ENCODE measurements at regions not wholly inside any gene's neighbourhood (a gene's known extent, or its start where the extent isn't known, plus 50 kb on each side); places are given as distances from the start of the nearest gene placed in this dataset.
"Not testable (repeated sequence)": the region's sequence is repeated elsewhere in the genome, so short reads cannot be mapped to it uniquely, and the experiment has no call there.

DNA sequence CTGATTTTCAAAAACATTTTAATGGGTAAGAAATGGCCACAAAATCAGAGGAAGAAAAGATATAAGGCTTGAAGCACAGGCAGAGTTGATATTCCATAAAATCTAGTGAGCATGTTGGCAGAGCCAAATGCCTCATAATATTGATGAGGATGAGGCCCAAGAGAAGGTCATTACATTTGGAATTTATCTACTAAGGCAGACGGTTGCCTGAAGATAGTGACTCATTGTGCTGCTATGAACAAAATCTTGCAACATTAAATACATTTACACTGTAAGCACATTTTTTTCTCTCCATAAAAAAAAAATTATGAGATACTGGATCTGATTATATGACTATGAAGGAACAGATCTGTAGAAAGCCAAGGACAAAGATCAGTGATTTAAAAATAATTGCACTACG, 881.4 kb upstream of the CHORDC1 start:
- no peak for FAIRE-seq

DNA sequence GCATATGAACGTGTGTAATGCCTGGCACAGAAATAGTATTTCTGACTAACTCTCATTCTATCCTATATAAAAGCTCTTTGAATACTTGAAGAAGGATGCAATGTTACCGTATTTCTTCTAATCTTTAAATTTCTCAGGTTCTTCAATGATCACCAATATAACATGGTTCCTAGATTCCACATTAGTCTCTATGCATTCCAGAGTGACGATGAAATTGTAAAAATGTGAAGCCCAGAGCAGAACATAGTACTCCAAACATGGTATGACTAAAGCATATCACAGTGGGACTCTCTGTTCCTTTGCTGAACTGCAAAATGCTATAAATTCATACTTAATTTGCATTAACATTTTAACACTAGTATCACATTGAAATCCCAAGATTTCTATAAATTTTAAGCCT, 877.6 kb upstream of the CHORDC1 start:
- FAIRE-seq, result no peak

DNA sequence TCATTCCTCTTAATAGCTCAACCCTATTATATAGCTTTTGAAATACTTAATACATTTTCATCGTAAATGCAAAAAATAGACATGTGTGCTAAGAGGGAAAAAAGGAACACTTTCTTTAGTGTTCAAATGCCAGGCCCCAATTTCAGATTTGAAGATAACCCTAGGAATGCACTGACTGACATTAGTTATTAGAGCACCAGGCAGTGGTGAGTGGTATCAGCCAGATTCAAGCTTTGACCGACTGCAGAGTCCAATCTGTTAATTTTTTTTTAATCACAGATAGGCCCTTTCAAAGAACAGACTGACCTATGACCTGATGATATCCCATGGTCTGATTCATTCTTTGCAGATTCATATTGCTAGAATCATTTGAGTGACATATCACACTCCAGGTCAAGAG, 874.2 kb upstream of the CHORDC1 start:
- FAIRE-seq, result no peak

- FAIRE-seq, result no peak
These were observed 870.3 kb upstream of the CHORDC1 start for GRCh38 chr11:91093141-91093540.

GRCh38 chr11:91091563-91091962, 868.7 kb upstream of the CHORDC1 start:
- FAIRE-seq, result no peak

GRCh38 chr11:91086028-91086427, 863.2 kb upstream of the CHORDC1 start:
- no peak for FAIRE-seq

GRCh38 chr11:91082255-91082654, 859.4 kb upstream of the CHORDC1 start:
- FAIRE-seq, result no peak

GRCh38 chr11:91081440-91082043, 858.7 kb upstream of the CHORDC1 start:
- no peak for FAIRE-seq

GRCh38 chr11:91078221-91078620, 855.4 kb upstream of the CHORDC1 start:
- no peak for FAIRE-seq

GRCh38 chr11:91075032-91075695, 852.3 kb upstream of the CHORDC1 start:
- FAIRE-seq, result no peak

GRCh38 chr11:91067666-91068065, 844.8 kb upstream of the CHORDC1 start:
- FAIRE-seq, result no peak

DNA sequence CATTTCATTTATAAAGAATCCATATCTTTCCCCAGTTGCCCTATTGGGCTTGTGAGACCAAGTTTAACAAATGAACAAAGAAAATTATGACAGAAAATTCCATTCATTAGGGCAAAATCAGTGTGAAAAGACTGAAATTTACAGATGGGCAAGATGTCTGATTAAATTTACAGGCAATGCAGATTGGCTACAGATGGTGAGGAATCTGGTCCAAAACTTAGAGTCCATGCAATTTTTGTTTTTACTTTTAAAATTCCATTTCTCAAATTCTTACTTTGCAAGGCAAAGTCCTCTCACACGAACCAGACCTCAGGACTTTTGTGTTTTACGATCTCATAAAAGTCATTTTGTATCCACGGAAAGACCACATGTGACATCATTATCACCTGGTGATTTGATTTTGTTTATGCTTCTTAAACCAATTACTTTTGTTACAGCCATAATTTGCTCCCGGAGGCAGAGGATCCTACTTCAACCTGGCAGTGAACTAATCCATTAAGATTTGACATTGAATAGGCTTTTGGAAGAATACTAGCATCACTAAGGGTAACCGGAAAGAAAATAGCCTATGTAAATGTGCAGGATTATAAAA, 843.7 kb upstream of the CHORDC1 start:
- no peak for FAIRE-seq

DNA sequence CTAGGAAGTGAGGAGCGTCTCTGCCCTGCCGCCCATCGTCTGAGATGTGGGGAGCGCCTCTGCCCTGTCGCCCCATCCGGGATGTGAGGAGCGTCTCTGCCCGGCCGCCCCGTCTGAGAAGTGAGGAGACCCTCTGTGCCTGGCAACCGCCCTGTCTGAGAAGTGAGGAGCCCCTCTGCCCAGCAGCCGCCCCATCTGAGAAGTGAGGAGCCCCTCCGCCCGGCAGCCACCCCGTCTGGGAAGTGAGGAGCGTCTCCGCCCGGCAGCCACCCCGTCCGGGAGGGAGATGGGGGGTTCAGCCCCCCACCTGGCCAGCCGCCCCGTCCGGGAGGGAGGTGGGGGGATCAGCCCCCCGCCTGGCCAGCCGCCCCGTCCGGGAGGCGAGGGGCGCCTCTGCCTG, 840.5 kb upstream of the CHORDC1 start:
- FAIRE-seq, result not testable (repeated sequence)

DNA sequence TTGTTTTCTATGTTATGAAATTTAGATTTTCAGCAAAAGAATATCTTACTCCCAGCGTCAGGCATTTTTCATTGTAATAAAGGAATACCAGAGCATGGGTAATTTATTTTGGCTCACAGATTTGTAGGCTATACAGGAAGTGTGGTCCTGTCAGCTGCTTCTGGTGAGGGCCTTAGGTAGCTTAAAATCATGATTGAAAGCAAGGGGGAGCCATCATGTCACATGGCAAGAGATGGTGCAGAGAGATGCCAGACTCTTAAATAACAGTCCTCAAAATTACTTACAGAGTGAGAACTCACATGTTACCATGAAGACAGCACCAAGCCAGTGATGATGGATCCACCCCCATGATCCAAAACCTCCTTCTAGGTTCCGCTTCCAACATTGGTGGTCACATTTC, 825.0 kb upstream of the CHORDC1 start:
- FAIRE-seq, result no peak

- no peak for FAIRE-seq
These were observed 823.4 kb upstream of the CHORDC1 start for GRCh38 chr11:91046261-91046660.

- no peak for FAIRE-seq
These were observed 818.8 kb upstream of the CHORDC1 start for GRCh38 chr11:91041626-91042025.

- FAIRE-seq, result no peak
These were observed 800.9 kb upstream of the CHORDC1 start for GRCh38 chr11:91023731-91024130.

DNA sequence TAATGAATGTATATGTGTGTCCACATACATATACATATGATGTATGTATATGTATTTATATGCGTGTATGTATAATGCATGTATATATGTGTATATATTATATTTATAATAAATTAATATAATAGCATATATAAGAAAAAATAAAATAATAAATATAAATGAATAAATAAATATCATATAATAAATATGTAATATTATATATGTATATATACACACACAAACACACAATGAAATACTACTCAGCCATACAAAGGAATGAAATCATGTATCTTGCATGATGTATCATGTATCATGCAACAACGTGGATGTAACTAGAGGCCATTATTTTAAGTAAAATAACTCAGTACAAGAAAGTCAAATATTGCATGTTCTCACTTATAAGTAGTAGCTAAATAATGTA, 788.7 kb upstream of the CHORDC1 start:
- peak; percentile 91 for FAIRE-seq

DNA sequence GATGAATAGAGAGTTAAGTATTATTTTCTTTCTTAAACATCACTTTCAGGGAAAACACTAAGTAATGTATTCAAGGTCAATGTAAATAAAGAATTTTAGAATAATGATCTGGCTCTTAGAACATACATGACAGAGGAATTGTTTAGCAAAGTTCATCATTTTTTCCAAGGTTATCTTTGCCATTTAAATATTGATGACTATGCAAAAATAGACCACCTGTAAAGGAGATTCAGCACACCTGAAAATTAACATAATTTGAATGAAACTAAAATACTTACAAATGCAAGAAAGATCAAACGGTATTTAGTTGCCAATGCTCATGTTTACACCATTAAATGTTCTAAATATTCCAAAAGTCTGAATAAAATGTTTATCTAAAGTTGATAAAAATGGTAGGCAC, 782.6 kb upstream of the CHORDC1 start:
- FAIRE-seq, result no peak

DNA sequence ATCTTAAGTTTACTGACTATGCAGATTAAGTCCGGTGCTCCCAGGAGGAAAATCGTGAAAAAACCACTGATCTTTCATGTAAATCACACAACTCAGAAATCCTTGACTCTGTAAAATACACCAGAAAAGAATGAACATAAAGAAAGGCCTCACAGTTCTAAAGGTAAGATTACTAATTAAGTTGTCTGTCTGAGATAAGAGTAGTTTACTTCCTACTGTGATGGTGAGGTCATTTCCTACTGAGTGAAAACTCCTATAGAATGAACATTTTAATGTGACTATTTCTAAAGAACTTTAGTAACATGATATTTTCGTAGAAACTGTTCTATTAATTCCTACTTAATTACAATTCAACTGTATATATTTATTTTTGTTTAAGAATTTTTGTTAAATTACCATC, 774.4 kb upstream of the CHORDC1 start:
- FAIRE-seq, result no peak

DNA sequence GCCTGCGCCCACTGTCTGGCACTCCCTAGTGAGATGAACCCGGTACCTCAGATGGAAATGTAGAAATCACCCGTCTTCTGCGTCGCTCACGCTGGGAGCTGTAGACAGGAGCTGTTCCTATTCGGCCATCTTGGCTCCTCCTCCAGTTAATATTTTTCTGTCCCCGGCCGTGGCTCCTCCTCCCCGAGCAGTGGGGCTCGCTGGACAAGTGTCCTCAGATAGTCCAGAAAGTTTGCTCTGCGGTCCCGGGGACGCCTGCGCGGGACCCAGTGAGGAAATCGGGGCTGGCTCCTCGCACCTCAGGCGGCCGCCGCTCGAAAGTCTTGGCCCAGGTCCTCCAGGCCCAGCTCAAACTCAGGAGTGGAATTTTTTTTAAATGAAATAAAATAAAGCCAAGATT, 749.3 kb upstream of the CHORDC1 start:
- FAIRE-seq, result not testable (repeated sequence)

- FAIRE-seq, result no peak
These were observed 725.1 kb upstream of the CHORDC1 start for GRCh38 chr11:90947930-90948329.

DNA sequence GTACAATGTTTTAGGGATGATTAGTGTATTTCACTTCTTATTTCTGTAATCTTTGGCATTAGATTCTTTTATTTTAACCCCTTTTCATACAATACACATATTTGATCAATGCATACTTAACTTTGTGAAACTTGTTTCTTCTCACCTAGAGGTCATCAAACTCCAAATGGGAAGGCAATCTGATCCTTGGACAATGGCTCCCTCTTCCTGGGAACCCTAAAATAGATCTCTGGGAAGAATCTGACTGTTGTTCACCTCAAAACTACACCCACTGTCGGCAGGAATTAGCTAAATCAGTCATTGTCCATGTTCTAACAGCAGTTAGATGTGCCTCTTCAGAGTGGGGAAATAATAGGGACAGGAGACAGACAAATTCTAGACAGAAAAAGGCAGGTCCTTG, 707.4 kb upstream of the CHORDC1 start:
- no peak for FAIRE-seq

DNA sequence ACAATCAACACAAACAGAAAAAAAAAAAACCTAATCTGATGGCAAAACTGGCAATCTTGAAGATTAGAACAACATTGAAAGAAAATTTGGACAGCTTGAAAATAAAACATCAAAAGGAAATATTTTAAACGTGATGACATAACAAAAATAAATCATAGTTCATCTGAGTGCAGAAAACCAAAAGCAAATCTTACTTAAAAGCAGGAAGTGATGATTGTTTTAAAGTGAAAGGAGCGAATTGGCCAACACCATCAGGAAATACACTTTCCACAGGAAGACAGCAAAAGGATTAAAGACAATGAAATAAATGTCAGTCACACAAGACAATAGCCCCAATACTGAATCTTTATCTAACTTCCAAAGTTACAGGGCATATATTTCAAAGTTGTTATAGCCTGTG, 696.5 kb upstream of the CHORDC1 start:
- FAIRE-seq, result no peak

GRCh38 chr11:90916706-90917105, 693.9 kb upstream of the CHORDC1 start:
- FAIRE-seq, result no peak

Measured in colon (tissue), 2 donors.